Osteocyte (in vitro differentiated cells): ENCODE measurements at regions not wholly inside any gene's neighbourhood (a gene's known extent, or its start where the extent isn't known, plus 50 kb on each side); places are given as distances from the start of the nearest gene placed in this dataset.

ENCODE experiments used
- DNase-seq: peaks from one replicate; pipeline ENCODE4 v3.0.0; 2021; ENCODE audit warnings: mixed read lengths; ENCODE audit not compliant: unreplicated experiment; ENCODE audit errors: extremely low spot score
- H3K27ac Mint-ChIP-seq: one replicate; pipeline ENCODE4 v1.8.0; 2021; ENCODE audit warnings: mild to moderate bottlenecking, mixed read lengths; ENCODE audit not compliant: unreplicated experiment
- H3K27me3 Mint-ChIP-seq: one replicate; pipeline ENCODE4 v1.8.0; 2021; ENCODE audit warnings: mixed read lengths; ENCODE audit not compliant: unreplicated experiment
- H3K36me3 Mint-ChIP-seq: one replicate; pipeline ENCODE4 v1.8.0; 2021; ENCODE audit warnings: mixed read lengths; ENCODE audit not compliant: unreplicated experiment
- H3K4me1 Mint-ChIP-seq: one replicate; pipeline ENCODE4 v1.8.0; 2021; ENCODE audit warnings: mixed read lengths; ENCODE audit not compliant: unreplicated experiment
- H3K4me3 Mint-ChIP-seq: one replicate; pipeline ENCODE4 v1.8.0; 2021; ENCODE audit warnings: mild to moderate bottlenecking, moderate library complexity, mixed read lengths; ENCODE audit not compliant: unreplicated experiment
- H3K9me3 Mint-ChIP-seq: one replicate; pipeline ENCODE4 v1.8.0; 2021; ENCODE audit warnings: mixed read lengths; ENCODE audit not compliant: unreplicated experiment
- TF ChIP-seq, protein P1 (sequence below): fragments of 200-600 bp; sonication (generic); IDR thresholded peaks from 2 replicates; pipeline ENCODE4 v1.5.0; 2021; ENCODE audit warnings: antibody characterized with exemption, mild to moderate bottlenecking, moderate library complexity

DNA sequence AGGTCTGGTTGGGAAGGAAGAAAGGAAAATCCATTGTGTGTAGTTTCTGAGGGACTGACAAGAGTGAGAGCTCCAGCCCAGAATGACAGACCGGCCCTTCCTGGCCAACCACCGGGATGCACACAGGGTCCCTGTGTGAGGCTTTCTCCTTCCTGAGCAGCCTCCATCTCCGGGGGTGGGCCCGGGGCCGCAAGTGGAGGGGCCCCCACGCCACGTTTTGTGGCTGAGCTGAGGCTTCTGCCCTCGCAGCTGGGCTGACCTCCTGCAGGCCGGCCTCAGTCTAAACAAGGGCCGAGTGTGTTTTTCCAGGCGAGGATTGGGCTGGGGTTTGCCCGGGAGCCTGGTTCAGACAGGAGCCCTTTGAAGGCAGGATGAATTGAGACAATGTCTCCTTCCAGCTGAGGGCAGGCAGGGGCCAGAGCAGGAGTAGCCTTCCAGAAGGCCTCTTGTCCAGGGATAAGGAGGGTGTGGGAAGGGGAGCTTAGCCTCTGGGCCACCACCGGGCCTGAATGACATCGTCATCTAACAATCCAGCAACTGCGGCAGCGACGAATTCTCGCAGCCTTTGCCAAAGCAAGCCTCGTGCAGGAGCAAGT is 96.5 kb upstream of the NCOR2 start:
- Mint-ChIP-seq H3K27me3 (no peaks in the 10 kb centered on the region), H3K27ac (peak overlapping the region; percentile 9), H3K9me3 (no peaks in the 10 kb centered on the region), H3K36me3 (no peaks in the 10 kb centered on the region), H3K4me1 (peaks cover 32% of the 10 kb centered on the region), H3K4me3 (no peak overlapping the region)
- DNase-seq, result no peak
- TF ChIP-seq, protein P1, sequence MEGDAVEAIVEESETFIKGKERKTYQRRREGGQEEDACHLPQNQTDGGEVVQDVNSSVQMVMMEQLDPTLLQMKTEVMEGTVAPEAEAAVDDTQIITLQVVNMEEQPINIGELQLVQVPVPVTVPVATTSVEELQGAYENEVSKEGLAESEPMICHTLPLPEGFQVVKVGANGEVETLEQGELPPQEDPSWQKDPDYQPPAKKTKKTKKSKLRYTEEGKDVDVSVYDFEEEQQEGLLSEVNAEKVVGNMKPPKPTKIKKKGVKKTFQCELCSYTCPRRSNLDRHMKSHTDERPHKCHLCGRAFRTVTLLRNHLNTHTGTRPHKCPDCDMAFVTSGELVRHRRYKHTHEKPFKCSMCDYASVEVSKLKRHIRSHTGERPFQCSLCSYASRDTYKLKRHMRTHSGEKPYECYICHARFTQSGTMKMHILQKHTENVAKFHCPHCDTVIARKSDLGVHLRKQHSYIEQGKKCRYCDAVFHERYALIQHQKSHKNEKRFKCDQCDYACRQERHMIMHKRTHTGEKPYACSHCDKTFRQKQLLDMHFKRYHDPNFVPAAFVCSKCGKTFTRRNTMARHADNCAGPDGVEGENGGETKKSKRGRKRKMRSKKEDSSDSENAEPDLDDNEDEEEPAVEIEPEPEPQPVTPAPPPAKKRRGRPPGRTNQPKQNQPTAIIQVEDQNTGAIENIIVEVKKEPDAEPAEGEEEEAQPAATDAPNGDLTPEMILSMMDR, result no peak

DNA sequence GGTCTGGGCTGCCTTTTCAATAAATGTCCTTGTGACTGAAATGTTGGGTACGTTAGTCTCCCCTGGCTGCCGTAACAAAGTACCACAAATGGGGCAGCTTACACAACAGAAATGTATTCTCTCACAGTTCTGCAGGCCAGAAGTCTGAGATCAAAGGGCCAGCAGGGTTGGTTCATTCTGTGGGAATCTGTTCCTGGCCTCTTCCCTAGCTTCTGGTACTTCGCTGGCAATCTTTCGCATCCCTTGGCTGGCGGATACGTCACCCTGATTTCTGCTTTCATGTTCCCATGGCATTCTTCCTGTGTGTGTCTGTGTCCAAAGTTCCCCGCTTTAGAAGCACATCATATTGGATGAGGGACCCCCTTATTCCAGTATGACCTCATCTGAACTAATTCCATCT is 95.8 kb upstream of the NCOR2 start:
- no peak for DNase-seq
- TF ChIP-seq, protein P1, result no peak
- Mint-ChIP-seq H3K9me3 (no peaks in the 10 kb centered on the region), H3K4me1 (peaks cover 32% of the 10 kb centered on the region), H3K27ac (no peak overlapping the region), H3K27me3 (no peaks in the 10 kb centered on the region), H3K4me3 (no peak overlapping the region), H3K36me3 (no peaks in the 10 kb centered on the region)

DNA sequence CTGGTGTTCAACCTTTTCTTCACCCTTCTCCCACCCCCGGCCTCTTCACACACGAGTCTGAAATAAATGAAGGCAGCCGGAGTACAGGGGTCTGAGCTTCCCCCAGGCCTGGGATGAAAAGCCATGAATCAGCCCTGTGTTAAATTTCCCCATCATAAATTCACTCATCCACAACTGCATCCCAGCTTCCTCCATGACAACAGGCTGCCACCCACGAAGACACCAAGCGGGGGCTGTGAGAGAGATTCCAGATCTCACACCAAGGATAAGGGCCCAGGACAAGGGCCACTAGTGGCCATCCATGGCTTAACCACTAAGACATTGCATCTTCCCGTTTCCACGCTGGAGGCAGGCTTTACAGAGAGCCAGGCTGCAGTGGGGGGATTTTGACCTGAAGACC is 93.9 kb upstream of the NCOR2 start:
- H3K36me3 Mint-ChIP-seq, result no peaks in the 10 kb centered on the region
- no peaks in the 10 kb centered on the region for H3K9me3 Mint-ChIP-seq
- no peak overlapping the region for H3K4me3 Mint-ChIP-seq
- TF ChIP-seq, protein P1, result no peak
- no peak for DNase-seq
- peaks cover 41% of the 10 kb centered on the region for H3K4me1 Mint-ChIP-seq
- no peak overlapping the region for H3K27ac Mint-ChIP-seq
- no peaks in the 10 kb centered on the region for H3K27me3 Mint-ChIP-seq

DNA sequence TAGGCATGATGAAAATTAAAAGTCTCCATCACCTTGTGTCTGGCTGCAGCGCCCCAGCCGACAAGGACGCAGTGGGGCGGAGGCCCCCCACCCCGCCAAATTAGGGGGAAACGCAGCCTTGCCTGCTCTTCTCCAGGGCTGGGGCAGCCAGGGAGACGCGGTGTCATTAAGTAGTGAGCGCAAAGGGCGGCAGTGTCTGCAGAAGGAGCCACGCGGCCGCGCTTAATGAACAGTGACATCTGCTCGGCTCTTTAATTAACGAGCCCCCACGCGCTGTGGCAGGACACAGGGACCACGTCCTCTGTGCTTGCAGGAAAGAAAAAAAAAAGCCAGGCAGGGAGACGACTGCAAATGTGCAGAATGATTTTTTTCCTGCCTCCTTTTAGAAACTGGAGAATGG is 93.4 kb upstream of the NCOR2 start:
- no peaks in the 10 kb centered on the region for H3K27me3 Mint-ChIP-seq
- H3K27ac Mint-ChIP-seq, result no peak overlapping the region
- no peak for DNase-seq
- no peaks in the 10 kb centered on the region for H3K36me3 Mint-ChIP-seq
- no peak overlapping the region for H3K4me3 Mint-ChIP-seq
- H3K4me1 Mint-ChIP-seq, result peaks cover 43% of the 10 kb centered on the region
- no peaks in the 10 kb centered on the region for H3K9me3 Mint-ChIP-seq
- TF ChIP-seq, protein P1, result no peak

DNA sequence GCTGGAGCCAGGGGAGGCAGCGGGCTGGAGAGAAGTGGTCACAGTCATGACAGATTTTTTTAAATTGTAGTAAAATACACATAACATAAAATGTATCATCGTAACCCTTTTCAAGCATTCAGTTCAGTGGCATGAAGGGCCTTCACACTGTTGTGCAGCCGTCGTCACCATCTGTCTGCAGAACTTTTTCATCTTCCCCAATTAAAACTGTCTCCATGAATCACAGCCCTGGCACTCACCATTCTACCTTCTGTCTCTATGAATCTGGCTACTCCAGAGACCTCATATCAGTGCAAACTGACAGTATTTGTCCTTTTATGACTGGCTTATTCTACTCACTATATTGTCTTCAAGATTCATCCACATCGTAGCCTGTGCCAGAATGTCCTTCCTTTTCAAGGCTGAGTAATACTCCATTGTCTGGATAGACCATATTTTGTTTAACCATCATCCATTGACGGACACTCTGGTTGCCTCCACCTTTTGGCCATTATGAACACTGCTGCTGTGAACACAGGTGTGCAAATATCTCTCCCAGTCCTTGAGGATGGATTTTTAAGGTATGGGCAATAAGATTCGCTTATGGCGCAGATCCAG is 91.5 kb upstream of the NCOR2 start:
- no peak overlapping the region for H3K27ac Mint-ChIP-seq
- TF ChIP-seq, protein P1, result no peak
- no peaks in the 10 kb centered on the region for H3K27me3 Mint-ChIP-seq
- DNase-seq, result no peak
- peaks cover 47% of the 10 kb centered on the region for H3K4me1 Mint-ChIP-seq
- no peaks in the 10 kb centered on the region for H3K36me3 Mint-ChIP-seq
- no peaks in the 10 kb centered on the region for H3K9me3 Mint-ChIP-seq
- H3K4me3 Mint-ChIP-seq, result no peak overlapping the region
